ENCODE measurements at regions not wholly inside any gene's neighbourhood (a gene's known extent, or its start where the extent isn't known, plus 50 kb on each side); places are given as distances from the start of the nearest gene placed in this dataset.

GRCh38 chr4:107541511-107541910, 178.5 kb downstream of the PAPSS1 start:
- DNase-seq (ENCODE audit: extremely low read depth in 1 of 4, low spot score in 3 of 4) (no peak), FAIRE-seq (no peak), ATAC-seq (no peak)
- Histone ChIP-seq H3K4me2 (ENCODE audit: insufficient read depth, low read length) (no peak overlapping the region), H3K27ac (ENCODE audit: extremely low read depth, low read depth, low read length) (no peak overlapping the region), H3K79me2 (ENCODE audit: control insufficient read depth, insufficient read depth, low read length) (no peaks in the 10 kb centered on the region), H3K27me3 (ENCODE audit: control insufficient read depth in 2 of 2, insufficient read depth in 2 of 2, low read length in 2 of 2) (no peaks in the 10 kb centered on the region), H3K4me1 (replicated peaks in 1 of 2; ENCODE audit: control insufficient read depth in 2 of 2, insufficient read depth in 2 of 2, low read length in 2 of 2) (no peaks in the 10 kb centered on the region), H3K9me3 (replicated peaks; ENCODE audit: control insufficient read depth, insufficient read depth, low read depth, low read length) (no peaks in the 10 kb centered on the region), H2AFZ (ENCODE audit: low read depth, low read length) (no peak overlapping the region), H3K36me3 (ENCODE audit: control insufficient read depth, insufficient read depth, low read length) (no peaks in the 10 kb centered on the region), H3K9ac (ENCODE audit: insufficient read depth in 1 of 2, low read depth in 2 of 2, low read length in 2 of 2) (no peak overlapping the region), H3K4me3 (no peak overlapping the region), H4K20me1 (replicated peaks; ENCODE audit: control insufficient read depth, insufficient read depth, low read length) (no peaks in the 10 kb centered on the region), H3K9me1 (ENCODE audit: control insufficient read depth, insufficient read depth, low read length) (no peaks in the 10 kb centered on the region)
- in situ Hi-C loops (cut with MboI) = no loop called here
- 3% methylated on average over 2 of the region's 2 CpGs for WGBS (ENCODE audit: insufficient coverage, low coverage, missing lambda C conversion rate)
- CTCF ChIA-PET (ENCODE audit: low intra/inter-chr PET ratio) = no interaction called here
- POLR2A ChIA-PET = no interaction called here
- TF ChIP-seq ZSCAN29 (IDR thresholded peaks at IDR 0.05) = no peak
- no peak for TF ChIP-seq SMARCC2 (IDR thresholded peaks at IDR 0.05; ENCODE audit: low read depth)
- TF ChIP-seq RAD51 (IDR thresholded peaks at IDR 0.05; ENCODE audit: borderline replicate concordance, low read depth) = no peak
- TF ChIP-seq EHMT2 (IDR thresholded peaks at IDR 0.05) = no peak
- TF ChIP-seq U2AF2 (optimal IDR thresholded peaks at IDR 0.05; ENCODE audit: low read depth, low read length) = no peak
- no TSS peak for BruUV-seq (replicated peaks)
- intact Hi-C loops (cut with micrococcal nuclease) = no loop called here

- DNase-seq (ENCODE audit: extremely low read depth in 1 of 4, low spot score in 3 of 4) = no peak
- H3K9ac ChIP-seq (ENCODE audit: insufficient read depth in 1 of 2, low read depth in 2 of 2, low read length in 2 of 2) = no peak overlapping the region
- ChIA-PET POLR2A (no interaction called here), CTCF (ENCODE audit: low intra/inter-chr PET ratio) (no interaction called here)
- H3K4me1 ChIP-seq (replicated peaks in 1 of 2; ENCODE audit: control insufficient read depth in 2 of 2, insufficient read depth in 2 of 2, low read length in 2 of 2) = no peaks in the 10 kb centered on the region
- H3K4me2 ChIP-seq (ENCODE audit: insufficient read depth, low read length) = no peak overlapping the region
- no peak overlapping the region for H2AFZ ChIP-seq (ENCODE audit: low read depth, low read length)
- no peak overlapping the region for H3K4me3 ChIP-seq
- in situ Hi-C loops (cut with MboI) = no loop called here
- BruUV-seq (replicated peaks) = no TSS peak
- H4K20me1 ChIP-seq (replicated peaks; ENCODE audit: control insufficient read depth, insufficient read depth, low read length) = no peaks in the 10 kb centered on the region
- no peaks in the 10 kb centered on the region for H3K27me3 ChIP-seq (ENCODE audit: control insufficient read depth in 2 of 2, insufficient read depth in 2 of 2, low read length in 2 of 2)
- ATAC-seq = no peak
- no peak for FAIRE-seq
- WGBS (ENCODE audit: insufficient coverage, low coverage, missing lambda C conversion rate) = 0% methylated on average over 1 of the region's 1 CpG
- intact Hi-C loops (cut with micrococcal nuclease) = no loop called here
- no peak overlapping the region for H3K27ac ChIP-seq (ENCODE audit: extremely low read depth, low read depth, low read length)
- H3K79me2 ChIP-seq (ENCODE audit: control insufficient read depth, insufficient read depth, low read length) = no peaks in the 10 kb centered on the region
- H3K36me3 ChIP-seq (ENCODE audit: control insufficient read depth, insufficient read depth, low read length) = no peaks in the 10 kb centered on the region
- no peaks in the 10 kb centered on the region for H3K9me1 ChIP-seq (ENCODE audit: control insufficient read depth, insufficient read depth, low read length)
- H3K9me3 ChIP-seq (replicated peaks; ENCODE audit: control insufficient read depth, insufficient read depth, low read depth, low read length) = no peaks in the 10 kb centered on the region
- no peak for TF ChIP-seq ESRRB (CRISPR knock-in tag; IDR thresholded peaks at IDR 0.05; ENCODE audit: borderline replicate concordance)
- TF ChIP-seq IRF2 (CRISPR knock-in tag; IDR thresholded peaks at IDR 0.05) = no peak
- TF ChIP-seq MEF2D (tag; conservative IDR thresholded peaks at IDR 0.05; ENCODE audit: low read depth) = no peak
- no peak for TF ChIP-seq NCOA6 (IDR thresholded peaks at IDR 0.05)
- TF ChIP-seq RFX1 (IDR thresholded peaks at IDR 0.05) = no peak
- no peak for TF ChIP-seq TCF15 (CRISPR knock-in tag; IDR thresholded peaks at IDR 0.05)
- no peak for TF ChIP-seq ZNF717 (CRISPR knock-in tag; IDR thresholded peaks at IDR 0.05)
Measured at GRCh38 chr4:107531927-107532326, 188.1 kb downstream of the PAPSS1 start.

Measured in K562 (cell line).